Colonic mucosa (tissue), 4 donors: ENCODE measurements at regions not wholly inside any gene's neighbourhood (a gene's known extent, or its start where the extent isn't known, plus 50 kb on each side); places are given as distances from the start of the nearest gene placed in this dataset.
"Not testable (repeated sequence)": the region's sequence is repeated elsewhere in the genome, so short reads cannot be mapped to it uniquely, and the experiment has no call there.

Experiments
- DNase-seq: peaks from one replicate; pipeline ENCODE4 v3.0.0-alpha.2; 2020
- H3K27ac ChIP-seq: fragments of 200-600 bp; one replicate; pipeline ENCODE4 v1.8.0; 2021
- H3K27me3 ChIP-seq: fragments of 200-600 bp; one replicate; pipeline ENCODE4 v1.8.0; 2021
- H3K36me3 ChIP-seq: fragments of 200-600 bp; one replicate; pipeline ENCODE4 v1.8.0; 2021
- H3K4me1 ChIP-seq: fragments of 200-600 bp; one replicate; pipeline ENCODE4 v1.8.0; 2021; ENCODE audit warnings: mild to moderate bottlenecking
- H3K4me3 ChIP-seq: fragments of 200-600 bp; one replicate; pipeline ENCODE4 v1.8.0; 2021
- H3K9ac ChIP-seq, 2 donors: one replicate each; pipeline ENCODE4 v1.7.0; 2013; ENCODE audit warnings: control low read depth in 2 of 2, low read depth in 2 of 2, low read length in 2 of 2
- H3K9me3 ChIP-seq: fragments of 200-600 bp; one replicate; pipeline ENCODE4 v1.8.0; 2021
- CTCF ChIP-seq: fragments of 200-600 bp; IDR thresholded peaks from one replicate; pipeline ENCODE4 v1.8.0; 2022; ENCODE audit warnings: antibody characterized with exemption, mild to moderate bottlenecking
- intact Hi-C: fragments of 100-400 bp; cut with DNase I; formaldehyde crosslinking; loops from one replicate; pipeline ENCODE4 v1.14.1; 2022
- donor health status: healthy.
- donor health status: DM: no; HTN: no; CAD: no.
- donor health status: DM: no; HTN: no; CAD: no.

- no peak overlapping the region for H3K4me3 ChIP-seq
- H3K9ac ChIP-seq = no peak overlapping the region
- H3K4me1 ChIP-seq = no peaks in the 10 kb centered on the region
- H3K27ac ChIP-seq = no peak overlapping the region
- H3K27me3 ChIP-seq = no peaks in the 10 kb centered on the region
- TF ChIP-seq CTCF = no peak
- intact Hi-C loops = no loop called here
- H3K9me3 ChIP-seq = no peaks in the 10 kb centered on the region
- no peak for DNase-seq
- H3K36me3 ChIP-seq = no peaks in the 10 kb centered on the region
Measured at GRCh38 chr9:13911473-13911872, 402.5 kb downstream of the NFIB start.

- H3K9ac ChIP-seq, H3K27ac ChIP-seq, intact Hi-C loops, DNase-seq, H3K4me3 ChIP-seq, H3K9me3 ChIP-seq, H3K27me3 ChIP-seq, H3K36me3 ChIP-seq, H3K4me1 ChIP-seq: not testable (repeated sequence)
Measured at GRCh38 chr9:13907842-13908241, 406.1 kb downstream of the NFIB start.

GRCh38 chr9:13904746-13905145 is 409.2 kb downstream of the NFIB start:
- Histone ChIP-seq H3K36me3 (no peaks in the 10 kb centered on the region), H3K27me3 (no peaks in the 10 kb centered on the region), H3K4me3 (no peak overlapping the region), H3K9ac (no peak overlapping the region), H3K27ac (no peak overlapping the region), H3K4me1 (no peaks in the 10 kb centered on the region), H3K9me3 (no peaks in the 10 kb centered on the region)
- no peak for DNase-seq
- no peak for TF ChIP-seq CTCF
- intact Hi-C loops = no loop called here

GRCh38 chr9:13904311-13904710 is 409.6 kb downstream of the NFIB start:
- intact Hi-C loops = no loop called here
- no peak for DNase-seq
- no peaks in the 10 kb centered on the region for H3K4me1 ChIP-seq
- H3K36me3 ChIP-seq = no peaks in the 10 kb centered on the region
- TF ChIP-seq CTCF = no peak
- H3K27ac ChIP-seq = no peak overlapping the region
- no peak overlapping the region for H3K9ac ChIP-seq
- H3K27me3 ChIP-seq = no peaks in the 10 kb centered on the region
- H3K4me3 ChIP-seq = no peak overlapping the region
- H3K9me3 ChIP-seq = no peaks in the 10 kb centered on the region

- no peak overlapping the region for H3K4me3 ChIP-seq
- no peak for TF ChIP-seq CTCF
- H3K27me3 ChIP-seq = no peaks in the 10 kb centered on the region
- intact Hi-C loops = no loop called here
- DNase-seq = no peak
- H3K4me1 ChIP-seq = no peaks in the 10 kb centered on the region
- H3K9me3 ChIP-seq = no peaks in the 10 kb centered on the region
- no peak overlapping the region for H3K9ac ChIP-seq
- no peaks in the 10 kb centered on the region for H3K36me3 ChIP-seq
- H3K27ac ChIP-seq = no peak overlapping the region
Measured at GRCh38 chr9:13902286-13903066, 411.5 kb downstream of the NFIB start.

GRCh38 chr9:13901176-13901575 is 412.8 kb downstream of the NFIB start:
- no peak for DNase-seq
- no peak for TF ChIP-seq CTCF
- Histone ChIP-seq H3K36me3 (no peaks in the 10 kb centered on the region), H3K4me1 (no peaks in the 10 kb centered on the region), H3K9me3 (no peaks in the 10 kb centered on the region), H3K4me3 (no peak overlapping the region), H3K27ac (no peak overlapping the region), H3K9ac (no peak overlapping the region), H3K27me3 (no peaks in the 10 kb centered on the region)
- intact Hi-C loops = no loop called here
